ENCODE measurements at regions not wholly inside any gene's neighbourhood (a gene's known extent, or its start where the extent isn't known, plus 50 kb on each side); places are given as distances from the start of the nearest gene placed in this dataset.

DNA sequence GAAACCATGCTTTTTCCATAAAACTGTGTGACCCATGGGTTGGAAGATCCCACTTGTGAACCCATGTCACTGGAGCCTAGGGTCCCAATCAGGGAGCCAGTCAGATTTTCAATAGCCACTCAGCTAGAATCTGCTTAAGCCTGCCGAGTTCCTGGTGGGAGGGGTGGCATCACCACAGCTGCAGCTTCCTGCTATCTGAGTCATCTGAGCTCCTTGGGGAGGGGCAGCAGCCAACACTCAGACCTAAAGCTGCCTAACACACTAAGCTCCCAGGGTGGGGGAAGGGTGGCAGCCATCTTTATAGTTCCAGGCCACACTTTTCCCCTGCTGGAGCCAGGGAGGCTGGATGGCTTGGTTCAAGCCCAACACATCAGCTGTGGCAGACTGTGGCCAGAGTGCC is 350.1 kb downstream of the C4orf33 start:
- TF ChIP-seq, protein P1, sequence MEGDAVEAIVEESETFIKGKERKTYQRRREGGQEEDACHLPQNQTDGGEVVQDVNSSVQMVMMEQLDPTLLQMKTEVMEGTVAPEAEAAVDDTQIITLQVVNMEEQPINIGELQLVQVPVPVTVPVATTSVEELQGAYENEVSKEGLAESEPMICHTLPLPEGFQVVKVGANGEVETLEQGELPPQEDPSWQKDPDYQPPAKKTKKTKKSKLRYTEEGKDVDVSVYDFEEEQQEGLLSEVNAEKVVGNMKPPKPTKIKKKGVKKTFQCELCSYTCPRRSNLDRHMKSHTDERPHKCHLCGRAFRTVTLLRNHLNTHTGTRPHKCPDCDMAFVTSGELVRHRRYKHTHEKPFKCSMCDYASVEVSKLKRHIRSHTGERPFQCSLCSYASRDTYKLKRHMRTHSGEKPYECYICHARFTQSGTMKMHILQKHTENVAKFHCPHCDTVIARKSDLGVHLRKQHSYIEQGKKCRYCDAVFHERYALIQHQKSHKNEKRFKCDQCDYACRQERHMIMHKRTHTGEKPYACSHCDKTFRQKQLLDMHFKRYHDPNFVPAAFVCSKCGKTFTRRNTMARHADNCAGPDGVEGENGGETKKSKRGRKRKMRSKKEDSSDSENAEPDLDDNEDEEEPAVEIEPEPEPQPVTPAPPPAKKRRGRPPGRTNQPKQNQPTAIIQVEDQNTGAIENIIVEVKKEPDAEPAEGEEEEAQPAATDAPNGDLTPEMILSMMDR (IDR thresholded peaks at IDR 0.05; ENCODE audit: poor library complexity, severe bottlenecking): no peak
- no peak for TF ChIP-seq SMC3 (conservative IDR thresholded peaks at IDR 0.05; ENCODE audit: poor library complexity)
- TF ChIP-seq RAD21 (conservative IDR thresholded peaks at IDR 0.05): no peak
- TF ChIP-seq EZH2 (IDR thresholded peaks at IDR 0.05; ENCODE audit: borderline replicate concordance, insufficient read depth, low read length, poor library complexity, severe bottlenecking): no peak
- no peak for TF ChIP-seq TAF1 (IDR thresholded peaks at IDR 0.05; ENCODE audit: low read depth)
- TF ChIP-seq EP300 (conservative IDR thresholded peaks at IDR 0.05; ENCODE audit: poor library complexity, severe bottlenecking): no peak
- TF ChIP-seq POLR2AphosphoS5 (IDR thresholded peaks at IDR 0.05): no peak

Data from neural cell (in vitro differentiated cells).